ENCODE measurements at regions not wholly inside any gene's neighbourhood (a gene's known extent, or its start where the extent isn't known, plus 50 kb on each side); places are given as distances from the start of the nearest gene placed in this dataset.

DNA sequence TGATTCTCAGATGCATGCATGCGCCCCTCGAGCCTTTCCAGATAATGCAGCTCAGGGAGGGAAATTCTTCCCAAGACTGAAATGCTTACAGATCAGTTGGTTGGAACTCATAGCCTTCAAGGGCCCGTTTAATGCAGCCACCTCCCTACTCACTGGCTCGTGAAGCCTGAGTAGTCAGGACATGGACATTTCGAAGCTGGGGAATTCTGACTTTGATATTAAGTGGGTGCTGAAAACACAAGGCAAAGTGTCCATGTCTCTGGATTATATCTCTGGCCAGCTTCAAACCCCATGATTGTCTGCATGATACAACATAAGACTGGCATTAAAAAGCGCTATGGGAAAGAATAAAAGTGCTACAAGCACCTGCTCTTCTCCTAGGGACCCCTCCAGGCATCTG, 207.5 kb downstream of the HERPUD2 start:
- no peak for TF ChIP-seq POLR2A (IDR thresholded peaks at IDR 0.05; ENCODE audit: low read length)
- TF ChIP-seq GATA1 (IDR thresholded peaks at IDR 0.05; ENCODE audit: low read depth, low read length): no peak
